Activated T-cell treated with anti-CD3 and anti-CD28 coated beads, Interleukin-2, amount 50 U/mL, for 72 hours (primary cell): ENCODE measurements at regions not wholly inside any gene's neighbourhood (a gene's known extent, or its start where the extent isn't known, plus 50 kb on each side); places are given as distances from the start of the nearest gene placed in this dataset.

Experiments used
- ATAC-seq, 2 donors: fragments of 150-1000 bp; cut with Tn5 transposase; replicated peaks in 1 of 2; 2 replicates each; pipeline ENCODE4 v1.10.0; 2021; ENCODE audit warnings: moderate library complexity in 2 of 2, mild to moderate bottlenecking in 1 of 2
- DNase-seq, 2 donors: peaks; one replicate each; pipeline ENCODE4 v3.0.0; 2021 to 2022; ENCODE audit warnings: mixed read lengths in 1 of 2
- H3K27ac Mint-ChIP-seq: one replicate; pipeline ENCODE4 v1.8.0; 2022; ENCODE audit warnings: mild to moderate bottlenecking, moderate library complexity, mixed read lengths
- H3K27me3 Mint-ChIP-seq: one replicate; pipeline ENCODE4 v1.8.0; 2022; ENCODE audit warnings: low read depth, mixed read lengths
- H3K36me3 Mint-ChIP-seq, 2 donors: one replicate each; pipeline ENCODE4 v1.8.0; 2022; ENCODE audit warnings: mixed read lengths in 2 of 2, mild to moderate bottlenecking in 1 of 2; ENCODE audit not compliant: insufficient read depth in 2 of 2
- H3K4me1 Mint-ChIP-seq: one replicate; pipeline ENCODE4 v1.8.0; 2022; ENCODE audit warnings: low read depth, mixed read lengths
- H3K4me3 Mint-ChIP-seq, 2 donors: one replicate each; pipeline ENCODE4 v1.8.0; 2022; ENCODE audit warnings: mild to moderate bottlenecking in 2 of 2, mixed read lengths in 2 of 2, moderate library complexity in 2 of 2
- H3K9me3 Mint-ChIP-seq, 2 donors: one replicate each; pipeline ENCODE4 v1.8.0; 2022; ENCODE audit warnings: mixed read lengths in 2 of 2

GRCh38 chr6:91279740-91280493 is 693.0 kb upstream of the MAP3K7 start:
- H3K4me1 Mint-ChIP-seq, result no peaks in the 10 kb centered on the region
- H3K27ac Mint-ChIP-seq, result no peak overlapping the region
- H3K4me3 Mint-ChIP-seq, result no peak overlapping the region
- no peak for DNase-seq
- H3K36me3 Mint-ChIP-seq, result no peaks in the 10 kb centered on the region
- no peak for ATAC-seq
- peaks cover 3% of the 10 kb centered on the region in 2 donors for H3K9me3 Mint-ChIP-seq
- no peaks in the 10 kb centered on the region for H3K27me3 Mint-ChIP-seq

- peaks cover 3 to 7% of the 10 kb centered on the region in 2 donors for H3K9me3 Mint-ChIP-seq
- no peaks in the 10 kb centered on the region for H3K27me3 Mint-ChIP-seq
- H3K4me3 Mint-ChIP-seq, result no peak overlapping the region
- H3K27ac Mint-ChIP-seq, result no peak overlapping the region
- H3K4me1 Mint-ChIP-seq, result no peaks in the 10 kb centered on the region
- DNase-seq, result no peak
- no peaks in the 10 kb centered on the region for H3K36me3 Mint-ChIP-seq
- ATAC-seq, result no peak
Measured at GRCh38 chr6:91278416-91278815, 691.5 kb upstream of the MAP3K7 start.

- Mint-ChIP-seq H3K4me3 (no peak overlapping the region), H3K27ac (no peak overlapping the region), H3K36me3 (no peaks in the 10 kb centered on the region), H3K4me1 (no peaks in the 10 kb centered on the region), H3K9me3 (peaks cover 0 to 7% of the 10 kb centered on the region in 2 donors), H3K27me3 (no peaks in the 10 kb centered on the region)
- ATAC-seq, result no peak
- no peak for DNase-seq
Measured at GRCh38 chr6:91276315-91276714, 689.4 kb upstream of the MAP3K7 start.

- ATAC-seq, result no peak
- Mint-ChIP-seq H3K27me3 (no peaks in the 10 kb centered on the region), H3K36me3 (no peaks in the 10 kb centered on the region), H3K9me3 (peaks cover 0 to 7% of the 10 kb centered on the region in 2 donors), H3K27ac (no peak overlapping the region), H3K4me1 (no peaks in the 10 kb centered on the region), H3K4me3 (no peak overlapping the region)
- DNase-seq, result no peak
Measured at GRCh38 chr6:91273729-91274128, 686.9 kb upstream of the MAP3K7 start.

- Mint-ChIP-seq H3K36me3 (no peaks in the 10 kb centered on the region), H3K4me1 (no peaks in the 10 kb centered on the region), H3K4me3 (no peak overlapping the region), H3K27me3 (no peaks in the 10 kb centered on the region), H3K9me3 (peaks cover 0 to 7% of the 10 kb centered on the region in 2 donors), H3K27ac (no peak overlapping the region)
- ATAC-seq, result no peak
- no peak for DNase-seq
Measured at GRCh38 chr6:91271807-91272206, 684.9 kb upstream of the MAP3K7 start.

GRCh38 chr6:91268941-91269340 is 682.1 kb upstream of the MAP3K7 start:
- no peak overlapping the region for H3K4me3 Mint-ChIP-seq
- no peaks in the 10 kb centered on the region for H3K9me3 Mint-ChIP-seq
- H3K4me1 Mint-ChIP-seq, result no peaks in the 10 kb centered on the region
- no peaks in the 10 kb centered on the region for H3K27me3 Mint-ChIP-seq
- H3K36me3 Mint-ChIP-seq, result no peaks in the 10 kb centered on the region
- ATAC-seq (no peak), DNase-seq (no peak)
- no peak overlapping the region for H3K27ac Mint-ChIP-seq

GRCh38 chr6:91267246-91267645 is 680.4 kb upstream of the MAP3K7 start:
- no peak for DNase-seq
- Mint-ChIP-seq H3K9me3 (no peaks in the 10 kb centered on the region), H3K4me3 (no peak overlapping the region), H3K27ac (no peak overlapping the region), H3K4me1 (no peaks in the 10 kb centered on the region), H3K27me3 (no peaks in the 10 kb centered on the region), H3K36me3 (no peaks in the 10 kb centered on the region)
- no peak for ATAC-seq

- no peaks in the 10 kb centered on the region for H3K27me3 Mint-ChIP-seq
- ATAC-seq (no peak), DNase-seq (no peak)
- H3K9me3 Mint-ChIP-seq, result no peaks in the 10 kb centered on the region
- H3K4me3 Mint-ChIP-seq, result no peak overlapping the region
- no peaks in the 10 kb centered on the region for H3K36me3 Mint-ChIP-seq
- no peak overlapping the region for H3K27ac Mint-ChIP-seq
- H3K4me1 Mint-ChIP-seq, result no peaks in the 10 kb centered on the region
Measured at GRCh38 chr6:91266156-91266555, 679.3 kb upstream of the MAP3K7 start.

- no peaks in the 10 kb centered on the region for H3K4me1 Mint-ChIP-seq
Measured at GRCh38 chr6:91243436-91243835, 656.6 kb upstream of the MAP3K7 start.

GRCh38 chr6:91242614-91242949 is 655.7 kb upstream of the MAP3K7 start:
- Mint-ChIP-seq H3K36me3 (no peaks in the 10 kb centered on the region), H3K4me1 (no peaks in the 10 kb centered on the region), H3K4me3 (no peak overlapping the region), H3K27ac (no peak overlapping the region), H3K27me3 (no peaks in the 10 kb centered on the region), H3K9me3 (peaks cover 0 to 2% of the 10 kb centered on the region in 2 donors)
- no peak for ATAC-seq
- DNase-seq, result no peak

More at GRCh38 chr6:91243436-91243835, 656.6 kb upstream of the MAP3K7 start:
- ATAC-seq, result no peak
- H3K9me3 Mint-ChIP-seq, result peaks cover 0 to 2% of the 10 kb centered on the region in 2 donors
- DNase-seq, result no peak
- H3K27ac Mint-ChIP-seq, result no peak overlapping the region
- H3K4me3 Mint-ChIP-seq, result no peak overlapping the region
- H3K36me3 Mint-ChIP-seq, result no peaks in the 10 kb centered on the region
- no peaks in the 10 kb centered on the region for H3K27me3 Mint-ChIP-seq

GRCh38 chr6:91241946-91242613 is 655.2 kb upstream of the MAP3K7 start:
- Mint-ChIP-seq H3K27ac (no peak overlapping the region), H3K27me3 (no peaks in the 10 kb centered on the region), H3K36me3 (no peaks in the 10 kb centered on the region), H3K4me3 (no peak overlapping the region), H3K4me1 (no peaks in the 10 kb centered on the region), H3K9me3 (peaks cover 0 to 2% of the 10 kb centered on the region in 2 donors)
- ATAC-seq (no peak), DNase-seq (no peak)

GRCh38 chr6:91240878-91241603 is 654.2 kb upstream of the MAP3K7 start:
- Mint-ChIP-seq H3K4me1 (no peaks in the 10 kb centered on the region), H3K9me3 (peaks cover 0 to 2% of the 10 kb centered on the region in 2 donors), H3K4me3 (no peak overlapping the region), H3K27me3 (no peaks in the 10 kb centered on the region), H3K27ac (no peak overlapping the region), H3K36me3 (no peaks in the 10 kb centered on the region)
- DNase-seq (no peak), ATAC-seq (no peak)

- H3K9me3 Mint-ChIP-seq, result no peaks in the 10 kb centered on the region
- ATAC-seq, result no peak
- no peak overlapping the region for H3K4me3 Mint-ChIP-seq
- no peak overlapping the region for H3K27ac Mint-ChIP-seq
- H3K36me3 Mint-ChIP-seq, result no peaks in the 10 kb centered on the region
- no peaks in the 10 kb centered on the region for H3K27me3 Mint-ChIP-seq
- no peak for DNase-seq
- H3K4me1 Mint-ChIP-seq, result no peaks in the 10 kb centered on the region
Measured at GRCh38 chr6:91221072-91221720, 634.3 kb upstream of the MAP3K7 start.
